COR-L47 (cell line): ENCODE measurements at regions not wholly inside any gene's neighbourhood (a gene's known extent, or its start where the extent isn't known, plus 50 kb on each side); places are given as distances from the start of the nearest gene placed in this dataset.
"Not testable (repeated sequence)": the region's sequence is repeated elsewhere in the genome, so short reads cannot be mapped to it uniquely, and the experiment has no call there.

Experiments
- DNase-seq: peaks from one replicate; lab custom pipeline; 2025; lab: John Stamatoyannopoulos, UW

DNA sequence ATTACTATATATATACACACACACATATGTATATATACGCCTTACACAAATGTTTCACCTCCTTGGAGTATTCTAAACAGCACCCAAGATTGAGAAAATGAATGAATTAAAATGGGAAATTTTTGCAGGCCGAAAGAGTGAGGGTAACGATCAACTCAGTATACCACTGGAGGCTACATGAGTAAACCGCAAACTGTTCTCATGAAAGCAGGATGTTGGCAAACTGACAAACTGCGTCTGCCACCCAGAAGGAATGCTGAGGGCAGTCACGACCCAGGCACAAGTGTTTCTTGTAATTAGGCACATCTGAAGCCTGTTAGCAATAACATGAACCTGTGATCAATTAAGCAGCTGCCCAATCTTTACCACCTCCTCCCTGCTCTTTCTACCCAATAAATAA lies 666.5 kb downstream of the TDRD15 start:
- DNase-seq, result not testable (repeated sequence)

DNA sequence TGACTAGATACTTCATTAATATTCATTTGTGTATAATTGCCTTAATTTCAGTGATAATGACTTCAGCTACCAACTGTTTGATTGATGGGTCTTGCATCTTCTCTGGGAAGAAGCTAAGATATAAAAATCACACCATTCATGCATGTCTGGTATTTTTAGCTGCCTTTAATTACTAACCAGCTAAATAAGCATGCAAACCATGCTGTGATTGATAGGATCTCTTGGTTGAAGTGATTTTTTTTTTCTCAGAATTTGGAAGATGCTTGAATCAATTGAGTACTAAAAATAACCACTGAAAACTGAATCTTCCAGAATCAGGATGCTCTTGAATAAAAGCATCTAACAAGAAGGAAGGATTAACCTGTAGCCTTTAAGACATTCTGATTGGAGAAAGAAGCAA lies 668.8 kb downstream of the TDRD15 start:
- no peak for DNase-seq

DNA sequence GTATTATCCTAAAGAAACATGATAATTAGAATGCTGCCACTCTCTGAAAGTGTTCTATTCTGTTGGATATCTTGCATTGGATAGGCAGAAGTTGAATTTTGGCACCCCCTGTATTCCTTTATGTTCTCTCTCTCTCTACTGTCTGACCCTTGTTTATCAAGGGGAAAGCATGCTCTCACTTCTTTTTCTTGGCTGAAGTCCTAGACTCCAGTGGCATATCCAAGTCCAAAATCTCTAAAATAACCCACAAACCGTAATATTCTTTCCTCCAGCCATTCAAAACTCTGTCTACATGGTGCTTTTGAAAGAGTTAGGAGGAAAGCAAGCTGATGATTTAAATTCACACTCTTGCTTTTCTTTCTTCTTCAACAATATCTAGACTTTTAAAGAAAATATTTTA lies 669.7 kb downstream of the TDRD15 start:
- DNase-seq, result no peak

DNA sequence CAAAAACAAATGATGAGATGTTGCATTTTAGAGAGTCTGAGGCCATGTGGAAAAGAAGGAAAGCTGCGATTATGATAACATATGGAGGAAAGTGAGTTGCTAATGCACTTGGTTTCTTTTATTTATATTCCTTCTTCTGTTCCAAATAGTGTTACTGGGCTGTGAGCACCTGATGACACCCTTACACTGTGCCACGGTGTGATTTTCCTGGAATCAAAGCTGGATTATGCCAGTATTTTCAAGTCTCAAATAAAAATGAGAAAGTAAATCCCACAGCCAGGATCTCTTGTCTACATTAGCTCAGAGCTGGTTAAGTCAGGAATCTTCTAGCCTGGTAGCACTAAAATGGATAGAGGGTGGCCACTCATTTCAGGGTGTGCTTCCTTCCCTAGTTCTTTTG lies 670.8 kb downstream of the TDRD15 start:
- no peak for DNase-seq

DNA sequence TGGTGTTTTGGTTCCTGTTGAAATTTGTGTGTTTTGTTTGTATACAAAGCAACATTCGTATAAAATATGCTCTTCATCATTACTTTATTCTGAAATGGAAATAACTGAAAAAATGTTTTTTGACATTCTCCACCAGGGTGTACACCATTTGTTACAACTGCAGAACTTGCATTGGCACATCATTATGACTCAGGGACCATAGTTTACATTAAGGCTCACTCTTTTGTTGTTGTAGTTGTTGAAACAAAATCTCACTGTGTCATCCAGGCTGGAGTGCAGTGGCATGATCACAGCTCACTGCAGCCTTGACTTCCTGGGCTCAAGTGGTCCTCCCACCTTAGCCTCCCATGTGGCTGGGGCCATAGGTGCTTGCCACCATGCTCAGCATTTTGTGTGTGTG lies 676.6 kb downstream of the TDRD15 start:
- DNase-seq, result no peak

DNA sequence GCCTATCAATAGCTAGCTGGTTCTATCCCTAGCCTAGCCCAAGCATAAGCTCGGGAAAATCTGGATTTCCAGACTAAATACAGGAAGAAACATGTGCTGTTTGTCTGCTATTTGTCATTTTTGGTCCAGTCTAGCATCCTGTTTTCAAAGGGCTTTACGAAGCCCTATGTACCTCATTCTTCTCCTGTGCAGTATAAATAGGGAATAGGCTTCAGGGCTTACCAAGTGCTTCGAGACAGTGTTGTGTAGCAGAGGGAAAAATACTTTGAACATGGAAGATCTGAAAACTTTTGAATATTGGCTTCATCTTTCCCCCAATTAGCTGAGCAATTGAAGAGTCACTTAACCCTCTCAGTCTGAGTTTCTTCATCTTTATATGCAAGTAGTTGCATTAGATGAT lies 679.8 kb downstream of the TDRD15 start:
- no peak for DNase-seq

DNA sequence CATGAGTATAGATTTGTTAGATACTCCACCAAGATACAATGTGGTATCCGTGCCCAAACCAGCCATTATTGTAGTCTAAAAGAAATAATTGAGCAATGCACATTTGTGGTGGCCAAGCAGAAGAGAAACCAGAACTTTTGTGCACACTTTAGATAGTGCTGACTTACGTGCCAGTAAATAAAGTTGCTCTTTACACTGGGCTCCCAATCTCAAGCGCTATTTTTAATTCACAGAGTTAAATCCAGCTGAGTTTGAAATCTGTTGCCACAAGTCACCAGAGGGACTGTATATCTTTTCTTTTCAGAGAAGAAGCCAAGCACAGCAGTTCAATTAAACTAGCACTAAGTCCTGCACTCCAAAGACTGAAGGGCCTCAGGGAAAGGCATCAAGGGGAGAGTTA lies 680.4 kb downstream of the TDRD15 start:
- DNase-seq, result no peak

DNA sequence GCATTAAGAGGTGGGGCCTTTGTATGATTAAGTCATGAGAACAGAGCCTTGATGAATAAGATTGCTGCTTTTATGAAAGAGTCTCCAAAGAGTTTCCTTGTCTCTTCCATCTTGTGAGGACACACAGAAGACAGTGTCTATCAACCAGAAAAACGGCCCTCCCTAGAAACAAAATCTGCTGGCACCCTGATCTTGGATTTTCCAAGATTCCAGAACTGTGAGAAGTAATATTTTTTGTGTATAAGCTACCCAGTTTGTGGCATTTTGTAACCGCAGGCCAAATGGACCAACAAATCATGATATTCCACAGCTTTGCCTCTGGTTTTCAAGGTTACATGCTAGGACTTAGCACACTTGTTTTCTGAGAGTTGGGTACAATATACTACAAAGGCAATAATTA lies 687.8 kb downstream of the TDRD15 start:
- no peak for DNase-seq

DNA sequence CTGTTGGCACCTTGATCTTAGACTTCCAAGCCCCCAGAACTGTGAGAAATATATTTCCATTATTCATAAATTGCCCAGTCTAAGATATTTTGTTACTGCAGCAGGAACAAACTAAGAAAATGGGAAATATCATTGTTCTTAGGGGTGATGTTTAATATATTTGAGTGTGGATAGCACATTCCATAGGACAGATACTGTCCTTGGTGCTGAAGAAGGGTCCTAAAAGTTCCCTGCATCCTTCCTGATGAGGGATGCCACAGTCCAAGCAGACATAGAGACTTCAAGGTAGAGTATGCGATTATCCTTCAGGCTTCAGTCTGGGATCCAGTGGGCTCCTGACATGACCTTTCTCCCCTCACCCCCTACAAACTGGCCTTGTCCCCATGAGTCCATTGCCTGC lies 689.0 kb downstream of the TDRD15 start:
- DNase-seq, result no peak

DNA sequence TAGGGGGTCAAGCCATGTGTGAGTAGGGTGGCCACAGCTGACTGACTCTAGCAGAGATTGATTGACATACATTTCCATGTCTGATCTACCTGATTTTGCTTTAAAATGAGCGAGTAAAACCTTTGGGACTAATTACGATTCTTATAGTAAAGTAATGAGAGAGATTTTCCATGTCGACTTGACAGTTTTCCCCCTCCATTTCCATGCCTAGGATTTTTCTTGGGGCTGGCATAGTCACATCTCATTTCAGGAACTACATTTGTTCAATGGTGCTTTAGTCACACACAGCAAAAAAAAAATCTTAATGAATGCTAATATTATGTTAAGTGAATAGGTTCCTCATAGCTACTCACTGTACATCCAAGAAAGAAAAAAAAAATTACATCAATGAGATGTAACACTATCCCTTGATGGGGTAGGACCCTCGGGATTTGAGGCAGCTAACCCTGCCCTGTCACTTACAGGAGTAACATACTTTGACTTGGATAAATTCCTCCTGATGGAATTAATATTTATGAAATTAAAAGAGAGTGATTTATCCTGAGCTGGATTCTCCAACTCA lies 690.9 kb downstream of the TDRD15 start:
- DNase-seq, result no peak

DNA sequence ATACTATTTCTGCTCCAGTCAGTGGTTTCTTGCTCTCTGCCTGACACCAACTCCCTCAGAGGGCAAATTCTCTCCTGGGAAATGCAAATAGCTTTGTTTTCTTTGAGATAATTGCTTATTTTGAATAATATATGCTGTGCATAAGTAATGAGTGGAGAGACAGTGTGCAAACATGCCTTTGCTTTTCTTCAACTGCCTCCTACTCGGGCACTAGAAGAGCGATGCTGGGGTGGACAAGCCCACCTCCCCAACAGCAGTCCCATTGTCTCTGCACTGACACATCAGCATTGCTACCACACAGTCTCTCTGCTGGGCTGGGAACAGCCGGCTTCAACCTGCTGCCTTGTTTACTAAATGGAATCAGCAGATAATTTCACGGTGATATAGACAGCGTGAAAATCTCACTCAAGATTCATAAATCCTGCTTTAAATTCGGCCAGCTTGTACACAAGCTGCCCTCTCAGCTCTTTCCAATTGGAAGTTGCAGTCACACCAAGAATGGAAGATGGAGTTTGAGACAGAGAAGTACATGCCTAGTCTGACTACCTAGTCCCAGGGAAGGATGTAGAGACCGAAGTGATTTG lies 694.5 kb downstream of the TDRD15 start:
- no peak for DNase-seq

DNA sequence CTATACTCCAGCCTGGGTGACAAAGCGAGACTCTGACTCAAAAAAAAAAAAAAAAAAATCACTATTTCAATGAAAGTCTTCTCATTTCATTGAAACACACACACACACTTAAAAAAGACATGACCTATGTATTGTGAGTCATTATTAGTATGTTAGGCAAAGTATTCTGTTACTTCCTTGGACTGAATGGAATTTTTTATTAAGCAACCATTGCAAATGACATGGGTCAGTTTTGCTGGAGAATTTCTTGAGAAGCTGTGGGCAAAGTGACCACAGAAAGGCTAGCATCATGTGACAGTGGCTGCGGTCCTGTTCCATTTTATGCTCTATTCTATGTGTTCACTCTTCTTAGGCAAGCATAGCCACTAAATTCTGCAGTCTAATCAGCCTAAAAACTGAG lies 695.7 kb downstream of the TDRD15 start:
- DNase-seq, result no peak

DNA sequence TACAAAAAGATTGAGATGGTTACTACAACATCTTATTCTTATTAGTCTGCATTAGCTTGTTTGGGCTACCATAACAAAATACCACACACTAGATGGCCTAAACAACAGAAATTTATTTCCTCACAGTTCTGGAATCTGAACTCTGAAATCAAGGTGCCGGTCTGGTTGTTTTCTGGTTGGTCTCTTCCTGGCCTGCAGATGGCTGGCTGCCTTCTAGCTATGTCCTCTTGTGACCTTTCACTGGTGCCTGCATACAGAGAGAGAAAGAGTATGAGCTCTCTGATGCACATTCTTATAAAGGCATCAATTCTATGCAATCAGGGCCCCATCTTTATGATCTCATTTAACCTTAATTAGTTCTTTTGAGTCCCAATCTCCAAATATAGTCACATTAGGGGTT lies 696.5 kb downstream of the TDRD15 start:
- DNase-seq, result no peak

DNA sequence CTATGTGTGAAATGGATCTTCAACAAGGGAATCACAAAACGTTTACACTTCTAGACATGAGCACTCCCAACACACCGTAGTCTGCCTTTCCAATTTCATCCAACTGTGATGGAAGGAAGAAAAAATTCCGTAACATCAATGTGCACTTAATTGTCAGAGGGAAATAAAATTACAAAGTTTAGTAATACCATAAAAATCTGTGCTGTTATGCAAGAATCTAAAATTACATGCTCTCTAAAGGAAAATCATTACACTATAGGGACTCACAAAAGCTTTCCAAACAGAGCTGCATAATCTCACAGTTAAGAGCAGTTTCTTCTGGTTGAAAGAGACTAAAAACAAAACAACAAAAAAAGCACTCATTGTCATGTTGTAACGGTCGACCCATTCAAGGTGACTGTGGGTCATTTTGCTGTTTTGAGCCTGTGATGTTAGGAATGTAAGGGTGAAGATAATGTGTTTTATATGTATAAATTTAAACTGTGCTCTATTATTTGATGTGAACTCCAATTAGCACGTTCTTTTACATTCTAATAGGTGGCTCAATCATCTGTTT lies 698.0 kb downstream of the TDRD15 start:
- no peak for DNase-seq

DNA sequence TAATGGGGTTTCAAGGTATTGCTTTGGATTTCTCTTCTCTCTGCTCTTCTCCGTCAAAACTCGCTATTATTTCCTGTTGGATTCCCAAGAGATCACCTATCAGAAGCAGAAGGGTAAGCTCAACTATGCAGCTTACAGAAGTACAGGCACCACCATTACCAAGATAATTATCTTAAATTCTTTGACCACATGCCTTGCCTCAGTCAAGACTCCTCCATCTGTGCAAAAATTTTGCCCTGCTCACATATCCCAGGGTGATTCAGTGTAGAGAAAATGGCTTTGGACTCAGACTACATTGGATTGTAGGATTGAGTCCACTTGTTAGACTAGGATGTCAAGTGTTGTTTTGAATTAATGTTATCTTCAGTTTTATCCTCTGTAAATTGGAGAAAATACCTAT lies 698.7 kb downstream of the TDRD15 start:
- no peak for DNase-seq

DNA sequence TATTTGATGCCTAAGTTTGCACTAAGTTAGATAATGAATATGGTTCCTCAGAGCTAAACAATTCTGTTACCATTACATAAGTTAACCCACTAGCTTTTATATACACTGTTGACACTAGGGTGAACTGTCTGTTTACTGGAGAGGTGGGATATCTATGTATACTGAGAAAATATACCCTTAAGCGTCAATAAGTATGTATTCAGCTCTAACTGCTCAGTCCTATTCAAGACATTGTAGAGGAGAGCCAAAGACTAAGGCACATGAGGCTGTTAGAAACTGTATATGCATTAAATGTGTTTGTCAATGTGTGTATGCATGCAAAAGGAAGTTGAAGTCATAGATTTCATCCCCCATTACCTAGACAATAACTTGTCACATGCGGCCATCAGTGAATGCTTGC lies 710.0 kb downstream of the TDRD15 start:
- no peak for DNase-seq

DNA sequence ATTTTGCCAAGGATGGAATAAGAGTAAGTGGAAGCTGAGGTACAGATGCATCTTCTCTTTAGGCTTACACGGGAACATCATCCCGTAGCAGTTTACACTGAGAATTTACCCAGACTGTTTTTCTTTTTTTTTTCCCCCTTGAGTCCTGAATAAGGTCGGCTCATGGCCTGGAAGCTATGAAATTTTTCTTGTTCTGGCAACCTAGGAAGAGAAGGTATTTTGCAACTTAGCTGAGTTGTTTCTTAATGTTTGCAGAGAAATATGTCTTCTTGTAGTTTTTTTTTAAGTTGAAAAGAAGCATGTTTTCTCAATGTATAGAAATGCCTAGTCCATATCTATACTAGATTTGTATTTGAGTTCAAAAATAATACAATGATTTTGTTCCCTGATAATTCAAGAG lies 712.5 kb downstream of the TDRD15 start:
- no peak for DNase-seq

DNA sequence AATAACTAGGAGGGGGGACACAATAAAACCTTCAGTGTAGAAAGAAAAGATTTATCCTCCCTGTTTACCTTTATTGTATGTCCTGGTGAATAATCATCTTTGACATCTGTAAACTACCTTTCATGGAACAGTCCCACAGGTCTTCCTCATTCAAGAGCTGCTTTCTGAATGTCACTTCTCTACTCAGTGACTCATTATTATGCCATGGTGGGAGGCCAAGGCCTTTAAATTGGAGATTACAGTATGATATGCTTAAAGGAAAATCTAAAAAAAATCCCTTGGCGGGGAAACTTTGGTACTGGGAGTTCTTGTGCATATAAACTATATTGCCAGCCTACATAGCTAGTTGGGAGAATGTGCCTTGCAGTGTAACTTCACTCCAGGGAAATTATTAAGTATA lies 713.0 kb downstream of the TDRD15 start:
- DNase-seq, result no peak

DNA sequence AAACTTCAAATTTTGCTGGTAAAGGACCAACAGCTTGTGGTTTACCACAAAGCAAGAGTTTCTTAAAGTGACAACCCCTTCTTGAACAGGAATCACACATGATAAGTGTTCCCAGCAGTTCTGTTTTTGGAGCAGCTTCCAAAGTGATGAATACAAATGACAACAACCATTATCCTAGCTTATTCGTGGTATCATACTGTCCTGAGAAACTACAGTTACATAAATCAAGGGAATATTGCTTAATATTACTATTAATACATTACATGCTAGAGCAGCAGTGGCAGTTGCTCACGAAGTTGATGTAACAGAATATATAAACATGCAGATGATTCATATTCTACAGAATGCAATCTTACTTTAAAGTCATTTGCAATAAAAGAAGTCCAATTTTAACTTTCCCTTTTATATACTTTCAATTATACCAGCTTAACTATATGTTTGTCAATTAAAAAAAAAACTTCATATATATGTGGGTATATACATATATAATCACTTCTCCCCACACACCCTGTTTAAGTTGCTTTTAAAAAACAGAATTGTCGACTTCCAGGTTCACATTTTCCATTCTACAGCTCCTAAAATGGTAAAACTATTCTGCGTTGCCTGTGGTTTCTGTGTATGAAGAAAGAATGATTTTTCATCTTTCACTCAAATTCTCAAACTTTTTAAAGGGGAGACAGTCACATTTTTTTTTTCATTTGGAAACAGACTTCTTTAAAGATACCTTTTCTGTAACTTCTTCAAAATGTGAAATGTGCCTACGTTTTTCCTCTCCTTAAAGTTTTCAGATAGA lies 713.6 kb downstream of the TDRD15 start:
- no peak for DNase-seq

DNA sequence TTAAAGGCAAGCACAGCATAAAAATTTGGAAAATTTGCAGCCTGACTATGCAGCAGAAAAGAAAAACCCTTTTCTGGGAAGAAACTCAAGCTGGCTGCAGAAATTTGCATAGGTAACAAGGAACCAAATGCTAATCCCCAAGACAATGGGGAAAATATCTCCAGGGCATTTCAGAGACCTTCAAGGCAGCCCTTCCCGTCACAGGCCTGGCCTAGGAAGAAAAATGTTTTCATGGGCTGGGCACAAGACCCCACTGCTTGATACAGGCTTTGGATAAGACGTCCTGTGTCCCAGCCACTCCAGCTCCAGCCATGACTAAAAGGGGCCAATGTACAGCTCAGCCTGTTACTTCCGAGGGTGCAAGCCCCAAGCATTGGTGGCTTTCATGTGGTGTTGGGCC lies 717.6 kb downstream of the TDRD15 start:
- DNase-seq, result no peak

DNA sequence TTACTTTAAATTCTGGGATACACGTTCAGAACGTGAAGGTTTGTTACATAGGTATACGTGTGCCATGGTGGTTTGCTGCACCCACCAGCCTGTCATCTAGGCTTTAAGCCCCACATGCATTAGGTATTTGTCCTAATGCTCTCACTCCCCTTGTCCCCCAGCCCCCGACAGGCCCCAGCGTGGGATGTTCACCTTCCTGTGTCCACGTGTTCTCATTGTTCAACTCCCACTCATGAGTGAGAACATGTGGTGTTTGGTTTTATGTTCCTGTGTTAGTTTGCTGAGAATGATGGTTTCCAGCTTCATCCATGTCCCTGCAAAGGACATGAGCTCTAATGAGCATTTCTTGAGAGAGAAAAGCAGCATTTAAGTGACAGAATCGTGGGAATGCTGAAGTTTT lies 726.6 kb downstream of the TDRD15 start:
- not testable (repeated sequence) for DNase-seq

DNA sequence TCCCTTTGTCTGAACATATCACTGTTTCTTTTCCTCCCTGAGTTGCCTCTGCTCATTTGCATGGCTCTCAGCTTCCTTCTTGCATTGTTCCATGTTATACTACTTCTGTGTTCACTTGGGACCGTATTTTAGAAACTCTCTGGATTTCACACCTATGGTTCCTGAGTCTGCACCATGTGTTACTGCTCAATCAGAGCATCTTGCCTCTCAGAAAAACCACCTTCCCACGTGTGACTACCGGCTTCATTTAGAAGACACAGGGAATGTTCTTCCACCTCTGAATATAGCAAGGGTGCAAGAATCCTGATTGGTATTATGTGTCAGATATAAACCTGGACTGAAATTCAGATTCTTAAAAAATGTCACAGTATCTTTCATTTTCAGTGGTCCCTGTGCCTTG lies 731.2 kb downstream of the TDRD15 start:
- no peak for DNase-seq

DNA sequence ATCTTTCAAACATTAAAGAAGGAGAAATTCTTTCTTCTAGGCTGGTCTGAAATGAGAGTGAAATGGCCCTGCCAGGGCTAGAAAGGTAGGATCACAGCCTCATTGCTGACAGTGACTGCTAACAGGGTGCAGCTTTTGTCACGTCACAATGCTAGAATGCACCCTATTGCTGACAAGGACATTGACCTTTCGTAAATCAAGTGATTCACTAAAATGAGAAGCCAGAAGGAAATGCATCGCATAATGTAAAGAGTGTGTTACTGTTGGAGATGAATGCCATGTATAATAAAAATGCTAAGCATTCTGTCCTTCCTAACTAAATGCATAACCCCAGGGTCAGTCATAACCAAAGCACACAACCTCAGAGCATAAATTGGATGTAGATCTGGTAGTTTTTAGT lies 732.9 kb downstream of the TDRD15 start:
- DNase-seq, result no peak
